GM12865 (cell line): ENCODE measurements at regions not wholly inside any gene's neighbourhood (a gene's known extent, or its start where the extent isn't known, plus 50 kb on each side); places are given as distances from the start of the nearest gene placed in this dataset.

Source experiments
- DNase-seq: peaks from one replicate; pipeline ENCODE4 v3.0.0; 2010; ENCODE audit warnings: low read depth
- H3K4me3 ChIP-seq: 2 replicates; pipeline ENCODE4 v1.5.1; 2011; ENCODE audit warnings: mild to moderate bottlenecking, low read depth, low read length, control low read depth
- CTCF ChIP-seq: IDR thresholded peaks from 2 replicates; pipeline ENCODE4 v1.5.1; 2011; ENCODE audit warnings: low read length, control low read depth, low read depth, inconsistent platforms; ENCODE audit not compliant: insufficient read depth; ENCODE audit errors: missing control alignments

GRCh38 chr21:45592208-45592619, 50.0 kb upstream of the SLC19A1 start:
- TF ChIP-seq CTCF, result no peak
- no peak overlapping the region for H3K4me3 ChIP-seq
- DNase-seq, result peak; percentile 77

- H3K4me3 ChIP-seq, result no peak overlapping the region
- TF ChIP-seq CTCF, result no peak
- DNase-seq, result no peak
Measured at GRCh38 chr21:45592626-45593134, 50.4 kb upstream of the SLC19A1 start.

- H3K4me3 ChIP-seq, result no peak overlapping the region
- TF ChIP-seq CTCF, result no peak
- DNase-seq, result no peak
Measured at GRCh38 chr21:45593162-45594022, 50.1 kb upstream of the PCBP3 start.
